HG03045 (cell line): ENCODE measurements at regions not wholly inside any gene's neighbourhood (a gene's known extent, or its start where the extent isn't known, plus 50 kb on each side); places are given as distances from the start of the nearest gene placed in this dataset.
"Not testable (repeated sequence)": the region's sequence is repeated elsewhere in the genome, so short reads cannot be mapped to it uniquely, and the experiment has no call there.

Source experiments
- ATAC-seq: cut with Tn5 transposase; IDR thresholded peaks from one replicate; pipeline ENCODE4 v1.9.1; 2021; ENCODE audit warnings: mild to moderate bottlenecking, moderate library complexity; ENCODE audit not compliant: unreplicated experiment

GRCh38 chr12:94916663-94917062, 86.8 kb downstream of the NDUFA12 start:
- no peak for ATAC-seq

GRCh38 chr12:94909663-94910062, 93.8 kb downstream of the NDUFA12 start:
- ATAC-seq, result no peak

- ATAC-seq, result not testable (repeated sequence)
These were observed 97.7 kb downstream of the NDUFA12 start for GRCh38 chr12:94905749-94906148.

GRCh38 chr12:94900496-94900895, 103.0 kb downstream of the NDUFA12 start:
- ATAC-seq, result no peak

- no peak for ATAC-seq
These were observed 105.1 kb downstream of the NDUFA12 start for GRCh38 chr12:94898388-94898787.

GRCh38 chr12:94892544-94893267, 110.8 kb downstream of the NDUFA12 start:
- no peak for ATAC-seq

- ATAC-seq, result no peak
These were observed 113.9 kb downstream of the NDUFA12 start for GRCh38 chr12:94889445-94890210.

GRCh38 chr12:94879542-94879941, 124.0 kb downstream of the NDUFA12 start:
- no peak for ATAC-seq

- ATAC-seq, result peak; percentile 43
These were observed 128.0 kb downstream of the NDUFA12 start for GRCh38 chr12:94875525-94875924.

- no peak for ATAC-seq
These were observed 128.8 kb downstream of the NDUFA12 start for GRCh38 chr12:94874518-94875302.

- peak; percentile 74 for ATAC-seq
These were observed 129.6 kb downstream of the NDUFA12 start for GRCh38 chr12:94873734-94874517.

- ATAC-seq, result peak; percentile 34
These were observed 130.3 kb downstream of the NDUFA12 start for GRCh38 chr12:94872971-94873733.

- no peak for ATAC-seq
These were observed 130.9 kb downstream of the NDUFA12 start for GRCh38 chr12:94872671-94872970.

GRCh38 chr12:94872007-94872653, 131.4 kb downstream of the NDUFA12 start:
- no peak for ATAC-seq

GRCh38 chr12:94870511-94870910, 133.0 kb downstream of the NDUFA12 start:
- no peak for ATAC-seq

GRCh38 chr12:94868161-94868560, 135.3 kb downstream of the NDUFA12 start:
- ATAC-seq, result no peak

GRCh38 chr12:94867066-94867855, 136.2 kb downstream of the NDUFA12 start:
- no peak for ATAC-seq

- no peak for ATAC-seq
These were observed 138.5 kb downstream of the NDUFA12 start for GRCh38 chr12:94864987-94865386.
